ENCODE measurements at regions not wholly inside any gene's neighbourhood (a gene's known extent, or its start where the extent isn't known, plus 50 kb on each side); places are given as distances from the start of the nearest gene placed in this dataset.

- no peak for TF ChIP-seq GABPA (IDR thresholded peaks at IDR 0.05; ENCODE audit: borderline replicate concordance, insufficient read depth, low read length)
- no peak for TF ChIP-seq SP1 (IDR thresholded peaks at IDR 0.05; ENCODE audit: low read depth, low read length)
Observed at GRCh38 chr3:73204841-73205240, 143.4 kb downstream of the EBLN2 start (continued).
